OCI-LY1 (cell line): ENCODE measurements at regions not wholly inside any gene's neighbourhood (a gene's known extent, or its start where the extent isn't known, plus 50 kb on each side); places are given as distances from the start of the nearest gene placed in this dataset.

Experiments used
- H2AFZ ChIP-seq: fragments of 200-600 bp; sonication (generic), shearing (Covaris generic); 2 replicates; pipeline ENCODE4 v1.6.0; 2014; ENCODE audit warnings: antibody characterized with exemption, mild to moderate bottlenecking, low read length
- H3F3A ChIP-seq: fragments of 200-600 bp; sonication (generic), shearing (Covaris generic); 2 replicates; pipeline ENCODE4 v1.6.0; 2014; ENCODE audit warnings: mild to moderate bottlenecking, antibody characterized with exemption, low read length, moderate library complexity; ENCODE audit not compliant: insufficient read depth
- H3K27ac ChIP-seq: fragments of 200-600 bp; sonication (generic); 2 replicates; pipeline ENCODE4 v1.5.1; 2014; ENCODE audit warnings: low read length, mixed run types, mild to moderate bottlenecking, low read depth; ENCODE audit not compliant: poor library complexity, severe bottlenecking
- H3K27me3 ChIP-seq: fragments of 200-600 bp; sonication (generic); 2 replicates; pipeline ENCODE4 v1.6.0; 2014; ENCODE audit warnings: antibody characterized with exemption, mild to moderate bottlenecking, low read length, moderate library complexity; ENCODE audit not compliant: insufficient read depth
- H3K36me3 ChIP-seq: fragments of 200-600 bp; sonication (generic); 2 replicates; pipeline ENCODE4 v1.6.1; 2014; ENCODE audit warnings: mild to moderate bottlenecking, antibody characterized with exemption, low read length, moderate library complexity, mixed read lengths; ENCODE audit not compliant: insufficient read depth
- H3K4me1 ChIP-seq: fragments of 200-600 bp; sonication (generic); 2 replicates; pipeline ENCODE4 v1.5.1; 2014; ENCODE audit warnings: mild to moderate bottlenecking, low read length, moderate library complexity; ENCODE audit not compliant: insufficient read depth, severe bottlenecking
- H3K4me2 ChIP-seq: fragments of 200-600 bp; sonication (generic), shearing (Covaris generic); 2 replicates; pipeline ENCODE4 v1.6.1; 2014; ENCODE audit warnings: low read length
- H3K4me3 ChIP-seq: fragments of 200-600 bp; sonication (generic); 2 replicates; pipeline ENCODE4 v1.5.1; 2014; ENCODE audit warnings: low read length, low read depth, mild to moderate bottlenecking, mixed read lengths; ENCODE audit not compliant: poor library complexity, severe bottlenecking
- H3K79me2 ChIP-seq: fragments of 200-600 bp; shearing (Covaris generic); 2 replicates; pipeline ENCODE4 v1.6.1; 2016; ENCODE audit warnings: mixed run types, low read length, mixed read lengths; ENCODE audit not compliant: insufficient read depth
- H3K9ac ChIP-seq: fragments of 200-600 bp; sonication (generic), shearing (Covaris generic); 2 replicates; pipeline ENCODE4 v1.6.1; 2014; ENCODE audit warnings: mild to moderate bottlenecking, low read length, mixed read lengths
- H3K9me2 ChIP-seq: fragments of 200-600 bp; sonication (generic), shearing (Covaris generic); 2 replicates; pipeline ENCODE4 v1.6.1; 2014; ENCODE audit warnings: low read depth, mild to moderate bottlenecking, low read length, mixed read lengths
- H3K9me3 ChIP-seq: fragments of 200-600 bp; shearing (Covaris generic); 2 replicates; pipeline ENCODE4 v1.6.1; 2014; ENCODE audit warnings: low read length, mixed read lengths
- H4K20me1 ChIP-seq: fragments of 200-600 bp; sonication (generic), shearing (Covaris generic); 2 replicates; pipeline ENCODE4 v1.6.0; 2016; ENCODE audit warnings: mild to moderate bottlenecking, low read length; ENCODE audit not compliant: insufficient read depth
- CTCF ChIP-seq: fragments of 200-600 bp; sonication (generic), shearing (Covaris generic); IDR thresholded peaks from 2 replicates; pipeline ENCODE4 v1.5.1; 2017; ENCODE audit warnings: mild to moderate bottlenecking, antibody characterized with exemption, low read length, moderate library complexity, mixed read lengths
- EZH2 ChIP-seq: fragments of 200-600 bp; sonication (generic), shearing (Covaris generic); IDR thresholded peaks from 2 replicates; pipeline ENCODE4 v1.8.0; 2017; ENCODE audit warnings: borderline replicate concordance, mixed run types, mild to moderate bottlenecking, antibody characterized with exemption, low read length, moderate library complexity, mixed read lengths

DNA sequence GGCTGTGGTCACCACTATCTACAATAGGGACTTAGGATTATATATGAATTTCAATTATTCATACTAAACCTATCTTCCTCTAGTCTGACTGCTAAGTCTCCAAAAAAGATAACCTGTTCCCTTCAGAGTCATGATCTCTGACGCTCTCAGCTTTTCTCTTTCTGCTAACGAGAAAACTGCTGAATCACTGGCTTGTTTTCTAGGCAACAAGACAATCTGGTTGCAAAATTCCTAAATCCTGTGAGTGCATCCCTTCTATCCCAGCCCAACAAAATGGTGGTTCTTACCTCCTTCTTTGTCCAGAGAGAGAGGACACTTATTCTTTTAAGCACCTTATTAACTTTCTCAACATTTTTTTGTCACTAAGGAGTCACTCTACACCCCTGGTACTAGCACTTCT is 312.3 kb upstream of the PKDCC start:
- H3K4me1 ChIP-seq: no peaks in the 10 kb centered on the region
- H3K79me2 ChIP-seq: no peaks in the 10 kb centered on the region
- H3K9ac ChIP-seq: no peak overlapping the region
- no peaks in the 10 kb centered on the region for H3K9me3 ChIP-seq
- H4K20me1 ChIP-seq: no peaks in the 10 kb centered on the region
- no peaks in the 10 kb centered on the region for H3K36me3 ChIP-seq
- H3K4me3 ChIP-seq: no peak overlapping the region
- H3K27ac ChIP-seq: no peak overlapping the region
- H3K9me2 ChIP-seq: no peaks in the 10 kb centered on the region
- H3K4me2 ChIP-seq: no peak overlapping the region
- H3F3A ChIP-seq: no peaks in the 10 kb centered on the region
- no peak for TF ChIP-seq CTCF
- TF ChIP-seq EZH2: no peak
- H2AFZ ChIP-seq: no peak overlapping the region
- no peaks in the 10 kb centered on the region for H3K27me3 ChIP-seq

DNA sequence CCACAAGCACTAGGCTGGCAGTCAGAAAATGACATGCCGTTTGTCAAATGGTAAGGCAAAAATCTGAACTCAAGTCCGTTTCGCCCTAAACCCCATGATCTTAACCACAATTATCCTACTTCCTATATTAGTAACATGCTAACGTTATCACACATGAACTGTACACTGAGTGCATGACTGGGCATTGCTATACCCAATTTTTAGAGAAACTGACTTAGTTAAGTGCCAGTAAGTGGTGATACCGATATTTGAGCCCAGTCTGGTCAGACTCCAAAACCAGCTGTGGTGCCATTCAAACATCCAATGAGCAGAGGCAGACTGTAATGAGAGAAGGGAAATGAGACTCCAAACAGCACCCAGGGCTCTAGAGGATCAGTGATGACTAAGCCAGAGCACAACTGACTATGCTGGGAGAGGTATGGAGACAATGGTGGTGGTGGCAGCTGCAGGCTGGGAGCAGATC is 311.7 kb upstream of the PKDCC start:
- Histone ChIP-seq H3K27ac (no peak overlapping the region), H3K9me2 (no peaks in the 10 kb centered on the region)

DNA sequence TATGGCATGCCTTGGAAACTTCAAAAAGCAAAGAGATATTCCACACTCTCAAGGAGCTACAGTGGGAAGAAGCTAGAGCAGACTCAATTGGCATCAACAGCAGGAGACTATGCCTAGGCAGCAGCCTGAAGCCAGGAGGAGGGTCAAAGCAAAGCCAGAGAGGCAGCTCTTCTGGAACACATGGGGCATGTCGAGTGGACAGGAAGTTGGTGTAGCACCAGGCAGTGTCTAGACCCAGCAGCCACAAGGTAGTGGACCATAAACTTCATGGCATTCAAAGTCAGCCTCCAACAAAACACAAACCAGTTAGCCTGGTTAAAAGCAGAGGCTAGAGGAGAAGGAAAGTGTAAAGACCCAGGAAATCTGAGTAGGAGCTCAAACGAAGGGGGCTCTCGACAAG is 311.2 kb upstream of the PKDCC start:
- H2AFZ ChIP-seq: no peak overlapping the region
- no peak for TF ChIP-seq CTCF
- no peak for TF ChIP-seq EZH2

More for the DNA sequence above, 311.7 kb upstream of the PKDCC start:
- H3K36me3 ChIP-seq: no peaks in the 10 kb centered on the region
- H3K27me3 ChIP-seq: no peaks in the 10 kb centered on the region
- no peak overlapping the region for H3K4me3 ChIP-seq
- no peak overlapping the region for H3K9ac ChIP-seq
- TF ChIP-seq EZH2 (no peak), CTCF (no peak)
- no peak overlapping the region for H2AFZ ChIP-seq
- no peaks in the 10 kb centered on the region for H4K20me1 ChIP-seq
- H3F3A ChIP-seq: no peaks in the 10 kb centered on the region
- no peaks in the 10 kb centered on the region for H3K9me3 ChIP-seq
- no peaks in the 10 kb centered on the region for H3K79me2 ChIP-seq
- H3K4me2 ChIP-seq: no peak overlapping the region
- no peaks in the 10 kb centered on the region for H3K4me1 ChIP-seq

More for the DNA sequence above, 311.2 kb upstream of the PKDCC start:
- no peaks in the 10 kb centered on the region for H3K4me1 ChIP-seq
- H3K27ac ChIP-seq: no peak overlapping the region
- no peaks in the 10 kb centered on the region for H3K27me3 ChIP-seq
- no peaks in the 10 kb centered on the region for H3K9me2 ChIP-seq
- no peaks in the 10 kb centered on the region for H3K79me2 ChIP-seq
- no peak overlapping the region for H3K4me3 ChIP-seq
- H3K36me3 ChIP-seq: no peaks in the 10 kb centered on the region
- no peaks in the 10 kb centered on the region for H3F3A ChIP-seq
- H3K9ac ChIP-seq: no peak overlapping the region
- no peaks in the 10 kb centered on the region for H3K9me3 ChIP-seq
- H4K20me1 ChIP-seq: no peaks in the 10 kb centered on the region
- H3K4me2 ChIP-seq: no peak overlapping the region
